ENCODE measurements at regions not wholly inside any gene's neighbourhood (a gene's known extent, or its start where the extent isn't known, plus 50 kb on each side); places are given as distances from the start of the nearest gene placed in this dataset.
"Not testable (repeated sequence)": the region's sequence is repeated elsewhere in the genome, so short reads cannot be mapped to it uniquely, and the experiment has no call there.

DNA sequence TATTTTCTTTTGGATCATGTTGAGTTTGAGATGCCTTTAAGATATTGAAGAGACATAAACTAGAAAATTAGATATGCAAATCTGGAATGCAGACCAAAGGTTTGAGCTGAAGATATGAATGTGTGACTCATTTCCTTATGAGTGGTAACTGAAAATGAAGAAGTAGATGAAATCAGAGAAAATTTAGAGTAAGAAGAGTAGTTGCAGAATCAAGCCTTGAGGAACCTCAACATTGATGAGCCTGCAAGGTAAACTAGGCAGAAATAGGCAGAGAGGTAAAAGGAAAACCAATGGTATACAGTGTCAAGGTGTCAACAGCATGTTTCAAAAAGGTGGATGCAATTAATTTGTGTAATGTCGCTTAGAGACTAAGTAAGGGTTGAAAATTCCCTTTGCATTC lies 142.8 kb downstream of the MOSPD2 start:
- H3K27me3 Mint-ChIP-seq (ENCODE audit: insufficient read depth): no peaks in the 10 kb centered on the region
- no peaks in the 10 kb centered on the region for H3K4me1 Mint-ChIP-seq (ENCODE audit: low read depth)
- no peaks in the 10 kb centered on the region for H3K9me3 Mint-ChIP-seq
- H3K4me3 Mint-ChIP-seq: no peak overlapping the region
- DNase-seq (ENCODE audit: low spot score): no peak
- H3K36me3 Mint-ChIP-seq (ENCODE audit: low read depth): no peaks in the 10 kb centered on the region
- no peak overlapping the region for H3K27ac Mint-ChIP-seq
- intact Hi-C loops (cut with micrococcal nuclease): no loop called here

DNA sequence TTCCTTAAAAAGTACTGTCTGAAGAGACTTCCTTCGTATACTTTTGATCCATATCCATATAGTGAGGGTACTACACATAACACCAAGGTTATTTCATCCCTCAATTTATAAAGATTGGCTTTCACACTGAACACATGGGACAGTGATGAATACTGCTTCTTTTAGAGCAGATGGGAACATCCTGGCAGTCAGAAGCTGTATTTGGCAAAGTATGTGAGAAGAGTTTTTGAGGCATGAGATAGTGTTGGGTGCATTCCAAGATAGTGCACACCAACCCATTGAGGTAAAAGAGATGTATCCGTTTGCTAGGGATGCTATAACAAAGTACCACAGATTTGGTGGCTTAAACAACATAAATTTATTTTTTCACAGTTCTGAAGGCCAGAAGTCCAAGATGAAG lies 141.1 kb downstream of the MOSPD2 start:
- Mint-ChIP-seq H3K4me3 (no peak overlapping the region), H3K27me3 (ENCODE audit: insufficient read depth) (no peaks in the 10 kb centered on the region), H3K27ac (no peak overlapping the region), H3K36me3 (ENCODE audit: low read depth) (no peaks in the 10 kb centered on the region), H3K4me1 (ENCODE audit: low read depth) (no peaks in the 10 kb centered on the region), H3K9me3 (no peaks in the 10 kb centered on the region)
- intact Hi-C loops (cut with micrococcal nuclease): no loop called here
- no peak for DNase-seq (ENCODE audit: low spot score)

DNA sequence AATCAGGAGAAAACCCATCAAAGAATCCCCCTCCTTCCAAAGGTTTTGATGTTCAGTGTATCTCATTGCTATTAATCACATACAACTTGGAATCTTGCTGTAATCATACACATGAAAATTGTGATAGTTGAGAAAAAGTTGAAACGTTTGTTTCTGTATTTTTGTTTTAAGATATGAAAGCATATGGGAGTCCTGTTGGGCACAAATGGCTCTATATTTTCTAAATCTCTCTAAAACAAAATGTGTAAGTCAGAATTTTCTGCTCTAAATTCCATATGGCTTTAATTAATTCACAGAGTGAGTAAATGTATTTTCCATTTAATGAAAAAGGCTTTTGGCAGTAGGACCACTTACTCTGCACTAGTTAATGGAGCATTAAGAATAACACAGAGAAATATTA lies 140.2 kb downstream of the MOSPD2 start:
- Mint-ChIP-seq H3K4me3 (no peak overlapping the region), H3K4me1 (ENCODE audit: low read depth) (no peaks in the 10 kb centered on the region), H3K27ac (no peak overlapping the region), H3K27me3 (ENCODE audit: insufficient read depth) (no peaks in the 10 kb centered on the region), H3K36me3 (ENCODE audit: low read depth) (no peaks in the 10 kb centered on the region), H3K9me3 (no peaks in the 10 kb centered on the region)
- intact Hi-C loops (cut with micrococcal nuclease): no loop called here
- no peak for DNase-seq (ENCODE audit: low spot score)

DNA sequence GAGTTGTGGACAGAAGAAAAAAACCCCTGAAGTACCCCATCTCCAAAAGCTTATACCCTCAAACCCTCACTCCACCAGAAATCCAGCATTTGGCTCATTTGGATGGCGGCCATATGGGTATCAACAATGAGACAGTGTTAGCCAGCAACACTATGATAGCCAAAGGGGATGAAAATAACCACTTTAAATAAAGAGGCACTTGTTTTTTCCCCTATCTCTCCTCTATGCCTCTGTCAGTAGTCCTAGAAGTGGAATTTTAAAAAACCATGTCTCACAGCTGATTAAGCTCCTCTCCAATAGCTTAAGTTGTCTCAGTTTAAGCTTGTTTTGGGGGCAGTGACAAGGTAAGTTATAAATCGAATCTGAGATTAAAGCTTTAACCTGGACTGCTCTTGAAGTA lies 124.0 kb downstream of the MOSPD2 start:
- peaks cover 3% of the 10 kb centered on the region for H3K9me3 Mint-ChIP-seq
- H3K4me3 Mint-ChIP-seq: no peak overlapping the region

DNA sequence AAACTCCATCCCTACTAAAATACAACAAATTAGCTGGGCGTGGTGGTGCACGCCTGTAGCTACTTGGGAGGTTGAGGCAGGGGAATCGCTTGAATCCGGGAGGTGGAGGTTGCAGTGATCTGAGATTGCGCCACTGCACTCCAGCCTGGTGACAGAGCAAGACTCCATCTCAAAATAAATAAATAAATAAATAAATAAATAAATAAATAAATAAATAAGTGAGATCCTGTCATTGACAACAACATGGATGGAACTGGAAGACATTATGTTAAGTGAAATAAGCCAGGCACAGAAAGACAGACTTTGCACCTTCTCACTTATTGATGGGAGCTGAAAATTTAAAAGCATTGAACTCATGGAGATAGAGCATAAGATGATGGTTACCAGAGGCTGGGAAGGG lies 111.2 kb downstream of the MOSPD2 start:
- H3K27ac Mint-ChIP-seq; H3K27me3 Mint-ChIP-seq (ENCODE audit: insufficient read depth); H3K9me3 Mint-ChIP-seq; intact Hi-C loops (cut with micrococcal nuclease); DNase-seq (ENCODE audit: low spot score); H3K4me3 Mint-ChIP-seq; H3K4me1 Mint-ChIP-seq (ENCODE audit: low read depth); H3K36me3 Mint-ChIP-seq (ENCODE audit: low read depth): not testable (repeated sequence)

More for the DNA sequence above, 124.0 kb downstream of the MOSPD2 start:
- Mint-ChIP-seq H3K27ac (no peak overlapping the region), H3K36me3 (ENCODE audit: low read depth) (no peaks in the 10 kb centered on the region), H3K27me3 (ENCODE audit: insufficient read depth) (no peaks in the 10 kb centered on the region), H3K4me1 (ENCODE audit: low read depth) (no peaks in the 10 kb centered on the region)
- intact Hi-C loops (cut with micrococcal nuclease): no loop called here
- DNase-seq (ENCODE audit: low spot score): no peak

Data from activated T-helper 1 cell treated with anti-CD3 and anti-CD28 coated beads, Interleukin-12 subunit alpha, Interleukin-12 subunit beta, Interleukin-2, Interleukin-4 antibody, amounts not matched to agents 30 ng/mL and 10 ng/mL and 1 ng/mL, durations not matched to agents 14 hours and 24 hours and 36 hours (primary cell).